K562 (cell line): ENCODE measurements at regions not wholly inside any gene's neighbourhood (a gene's known extent, or its start where the extent isn't known, plus 50 kb on each side); places are given as distances from the start of the nearest gene placed in this dataset.

Experiments used
- C11orf30 ChIP-seq: fragments of 450-650 bp; IDR thresholded peaks from 2 replicates; pipeline ENCODE4 v1.6.1; 2016; ENCODE audit warnings: low read depth, mild to moderate bottlenecking
- EP300 ChIP-seq: IDR thresholded peaks from 2 replicates; pipeline ENCODE4 v1.6.1; 2012; ENCODE audit warnings: low read length, improper control_type of control experiment
- YY1 ChIP-seq, 3 experiments: IDR thresholded peaks; 2 replicates each; pipeline ENCODE4 v1.6.1; 2011; ENCODE audit warnings: low read length in 2 of 3, mild to moderate bottlenecking in 2 of 3, moderate library complexity in 2 of 3, borderline replicate concordance in 1 of 3, control low read depth in 1 of 3, low read depth in 1 of 3; ENCODE audit not compliant: insufficient read depth in 3 of 3, insufficient replicate concordance in 2 of 3, control insufficient read depth in 1 of 3, insufficient read length in 1 of 3; ENCODE audit errors: extremely low read depth in 1 of 3

DNA sequence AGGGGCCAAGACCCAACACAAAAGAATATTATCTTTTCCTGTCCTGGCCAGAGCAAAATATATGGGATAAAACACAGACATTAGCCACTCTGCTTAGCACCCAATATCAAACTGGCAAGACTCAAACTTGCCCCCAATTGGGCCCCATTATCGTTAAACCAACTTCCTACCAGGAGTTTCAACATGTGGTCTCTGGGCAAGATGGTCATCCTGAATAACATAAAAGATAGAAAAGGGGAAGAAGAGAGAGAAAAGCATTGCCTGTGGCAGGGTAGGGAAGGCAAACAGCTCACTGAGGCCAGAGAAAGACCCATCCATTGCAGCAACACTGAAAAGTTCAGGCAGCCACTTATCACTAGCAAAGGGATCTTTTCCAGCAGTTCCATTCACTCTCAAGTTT lies 502.1 kb downstream of the KIF2B start:
- no peak for TF ChIP-seq C11orf30
- TF ChIP-seq EP300, result no peak
- TF ChIP-seq YY1 (IDR thresholded peaks at IDR 0.05; ENCODE audit: borderline replicate concordance in 1 of 3, control insufficient read depth in 1 of 3, extremely low read depth in 1 of 3, insufficient read depth in 3 of 3, insufficient read length in 1 of 3, insufficient replicate concordance in 2 of 3, low read depth in 1 of 3, low read length in 2 of 3), result no peak
